IMR-90 (cell line): ENCODE measurements at regions not wholly inside any gene's neighbourhood (a gene's known extent, or its start where the extent isn't known, plus 50 kb on each side); places are given as distances from the start of the nearest gene placed in this dataset.

Experiments used
- ATAC-seq: fragments of 200-7000 bp; cut with Tn5 transposase; 2 replicates; pipeline ENCODE4 v1.9.1; 2020; ENCODE audit warnings: low read depth, mild to moderate bottlenecking, moderate library complexity
- BruUV-seq: library from RNA; stranded (reverse); fragments of 400-500 nt; replicated peaks from 2 replicates; lab custom pipeline; 2021; lab: Mats Ljungman, UMichigan
- CTCF ChIA-PET: fragments of 300-600 bp; formaldehyde crosslinking; extraction: SDS; loops from one replicate; lab custom pipeline; 2021; ENCODE audit warnings: antibody characterized with exemption; lab: Yijun Ruan, JAX
- POLR2A ChIA-PET: fragments of 300-600 bp; sonication (Branson Sonifier 250); formaldehyde crosslinking; loops from one replicate; lab custom pipeline; 2022; ENCODE audit warnings: antibody characterized with exemption; ENCODE audit not compliant: unreplicated experiment; lab: Charles Lee
- DNase-seq: peaks from one replicate; pipeline ENCODE4 v3.0.0; 2013
- H2AFZ ChIP-seq: replicated peaks from 2 replicates; pipeline ENCODE3; 2013; ENCODE audit warnings: low read length, mild to moderate bottlenecking; ENCODE audit not compliant: poor library complexity
- H2AK5ac ChIP-seq: 2 replicates; pipeline ENCODE4 v1.6.1; 2013; ENCODE audit warnings: low read depth, low read length, inconsistent platforms
- H2AK9ac ChIP-seq: replicated peaks from 2 replicates; pipeline ENCODE3; 2013; ENCODE audit warnings: mild to moderate bottlenecking, low read depth, low read length, moderate library complexity; ENCODE audit not compliant: poor library complexity
- H2BK120ac ChIP-seq: 2 replicates; pipeline ENCODE4 v1.6.1; 2013; ENCODE audit warnings: low read depth, low read length, inconsistent platforms
- H2BK15ac ChIP-seq: 3 replicates; pipeline ENCODE4 v1.6.1; 2013; ENCODE audit warnings: low read depth, low read length, inconsistent platforms
- H2BK20ac ChIP-seq: 2 replicates; pipeline ENCODE4 v1.6.1; 2013; ENCODE audit warnings: low read depth, mild to moderate bottlenecking, inconsistent platforms, low read length, moderate library complexity
- H2BK5ac ChIP-seq: 2 replicates; pipeline ENCODE4 v1.6.1; 2013; ENCODE audit warnings: mild to moderate bottlenecking, low read depth, low read length, inconsistent platforms; ENCODE audit not compliant: poor library complexity, severe bottlenecking
- H3K14ac ChIP-seq: replicated peaks from 2 replicates; pipeline ENCODE4 v1.6.1; 2013; ENCODE audit warnings: low read depth, low read length, inconsistent platforms
- H3K18ac ChIP-seq: 2 replicates; pipeline ENCODE4 v1.6.1; 2013; ENCODE audit warnings: low read depth, low read length, control low read depth
- H3K23ac ChIP-seq: 2 replicates; pipeline ENCODE4 v1.6.1; 2013; ENCODE audit warnings: low read depth, low read length, inconsistent platforms
- H3K27ac ChIP-seq: 2 replicates; pipeline ENCODE4 v1.5.1; 2013; ENCODE audit warnings: mild to moderate bottlenecking, control low read depth, low read length; ENCODE audit not compliant: insufficient read depth
- H3K27me3 ChIP-seq: 2 replicates; pipeline ENCODE4 v1.6.1; 2013; ENCODE audit warnings: low read length; ENCODE audit not compliant: control insufficient read depth, insufficient read depth
- H3K36me3 ChIP-seq: 2 replicates; pipeline ENCODE4 v1.6.1; 2013; ENCODE audit warnings: low read length, mixed read lengths; ENCODE audit not compliant: control insufficient read depth, insufficient read depth
- H3K4ac ChIP-seq: 2 replicates; pipeline ENCODE4 v1.6.1; 2013; ENCODE audit warnings: low read depth, low read length, inconsistent platforms
- H3K4me1 ChIP-seq: 2 replicates; pipeline ENCODE4 v1.6.1; 2013; ENCODE audit warnings: low read length, mixed read lengths; ENCODE audit not compliant: control insufficient read depth, insufficient read depth
- H3K4me2 ChIP-seq: 2 replicates; pipeline ENCODE4 v1.6.1; 2013; ENCODE audit warnings: low read depth, mild to moderate bottlenecking, control low read depth, low read length, moderate library complexity
- H3K4me3 ChIP-seq: 2 replicates; pipeline ENCODE4 v1.5.1; 2013; ENCODE audit warnings: low read depth, mild to moderate bottlenecking, control low read depth, low read length, moderate library complexity; ENCODE audit not compliant: insufficient read depth
- H3K56ac ChIP-seq: 2 replicates; pipeline ENCODE4 v1.6.1; 2013; ENCODE audit warnings: low read length, inconsistent platforms; ENCODE audit not compliant: insufficient read depth; ENCODE audit errors: extremely low read depth
- H3K79me1 ChIP-seq, 2 experiments: 2 replicates each; pipeline ENCODE4 v1.6.1; 2013; ENCODE audit warnings: low read length in 2 of 2, inconsistent platforms in 1 of 2, low read depth in 1 of 2
- H3K9ac ChIP-seq: 2 replicates; pipeline ENCODE4 v1.6.1; 2013; ENCODE audit warnings: low read depth, low read length, control low read depth
- H3K9me1 ChIP-seq: 2 replicates; pipeline ENCODE4 v1.6.1; 2013; ENCODE audit warnings: low read length, inconsistent platforms; ENCODE audit not compliant: insufficient read depth
- H3K9me3 ChIP-seq: 2 replicates; pipeline ENCODE4 v1.6.1; 2013; ENCODE audit warnings: low read length; ENCODE audit not compliant: control insufficient read depth, insufficient read depth
- H4K20me1 ChIP-seq: 2 replicates; pipeline ENCODE4 v1.6.1; 2013; ENCODE audit warnings: low read length, inconsistent platforms; ENCODE audit not compliant: insufficient read depth
- H4K5ac ChIP-seq: 2 replicates; pipeline ENCODE4 v1.6.1; 2013; ENCODE audit warnings: mild to moderate bottlenecking, low read depth, low read length, control low read depth
- H4K8ac ChIP-seq, 2 experiments: 2 replicates each; pipeline ENCODE4 v1.6.1; 2013; ENCODE audit warnings: low read depth in 2 of 2, low read length in 2 of 2, control low read depth in 1 of 2, inconsistent platforms in 1 of 2
- H4K91ac ChIP-seq: 2 replicates; pipeline ENCODE4 v1.6.1; 2013; ENCODE audit warnings: low read depth, low read length, inconsistent platforms; ENCODE audit not compliant: insufficient read depth
- BHLHE40 ChIP-seq: fragments of 150-350 bp; IDR thresholded peaks from 2 replicates; pipeline ENCODE4 v1.6.1; 2016; ENCODE audit warnings: mild to moderate bottlenecking, low read depth, low read length
- CEBPB ChIP-seq: IDR thresholded peaks from 2 replicates; pipeline ENCODE4 v1.6.1; 2012; ENCODE audit warnings: low read depth, low read length, improper control_type of control experiment
- FOS ChIP-seq: fragments of 150-350 bp; IDR thresholded peaks from 2 replicates; pipeline ENCODE4 v1.6.1; 2016; ENCODE audit warnings: low read depth, low read length
- MAZ ChIP-seq: IDR thresholded peaks from 2 replicates; pipeline ENCODE4 v1.6.1; 2012; ENCODE audit warnings: low read depth, mild to moderate bottlenecking, low read length, improper control_type of control experiment, moderate library complexity, borderline replicate concordance
- MXI1 ChIP-seq: IDR thresholded peaks from 2 replicates; pipeline ENCODE4 v1.6.1; 2012; ENCODE audit warnings: low read depth, mild to moderate bottlenecking, low read length, moderate library complexity, borderline replicate concordance
- POLR2A ChIP-seq: IDR thresholded peaks from 2 replicates; pipeline ENCODE4 v1.6.1; 2012; ENCODE audit warnings: mild to moderate bottlenecking, low read depth, low read length
- RAD21 ChIP-seq: IDR thresholded peaks from 2 replicates; pipeline ENCODE4 v1.6.1; 2012; ENCODE audit warnings: low read length, improper control_type of control experiment
- RCOR1 ChIP-seq: IDR thresholded peaks from 2 replicates; pipeline ENCODE4 v1.6.1; 2012; ENCODE audit warnings: mild to moderate bottlenecking, low read length, improper control_type of control experiment; ENCODE audit not compliant: insufficient replicate concordance
- RFX5 ChIP-seq: IDR thresholded peaks from 2 replicates; pipeline ENCODE4 v1.8.0; 2012; ENCODE audit warnings: low read depth, mild to moderate bottlenecking, low read length, moderate library complexity
- SMC3 ChIP-seq: fragments of 150-350 bp; IDR thresholded peaks from 2 replicates; pipeline ENCODE4 v1.6.1; 2016; ENCODE audit warnings: low read depth, mild to moderate bottlenecking, antibody characterized with exemption, low read length, moderate library complexity
- WGBS, 2 experiments: methylation state at CpG; one replicate each; pipeline versions ENCODE4 v1.1.5 to v1.1.7; 2013; ENCODE audit warnings: missing lambda C conversion rate in 2 of 2; ENCODE audit not compliant: insufficient read length in 1 of 2; ENCODE audit errors: extremely low coverage in 2 of 2; 5-methylcytosine and 5-hydroxymethylcytosine counted together
- dilution Hi-C: fragments of 300-500 bp; cut with HindIII; formaldehyde crosslinking; loops from one replicate; pipeline ENCODE4 v1.14.3; 2018; ENCODE audit warnings: low sequenced_read_pairs; ENCODE audit not compliant: unreplicated experiment
- in situ Hi-C: fragments of 300-500 bp; cut with MboI; formaldehyde crosslinking; loops from 3 replicates; pipeline ENCODE4 v1.14.3; 2019; ENCODE audit warnings: low sequenced_read_pairs, inconsistent platforms, mixed read lengths
- intact Hi-C: fragments of 100-400 bp; cut with micrococcal nuclease; formaldehyde crosslinking; loops from 2 replicates; pipeline ENCODE4 v1.10.0; 2022
- TF ChIP-seq, protein P1 (sequence below): conservative IDR thresholded peaks from 2 replicates; pipeline ENCODE4 v1.5.1; 2012; ENCODE audit warnings: mild to moderate bottlenecking, low read depth, low read length, improper control_type of control experiment
- TF ChIP-seq, protein P2 (sequence below): fragments of 150-350 bp; IDR thresholded peaks from 2 replicates; pipeline ENCODE4 v1.6.1; 2017; ENCODE audit warnings: mild to moderate bottlenecking, antibody characterized with exemption, low read length, low read depth
- TF ChIP-seq, protein P3 (sequence below): fragments of 150-350 bp; IDR thresholded peaks from 2 replicates; pipeline ENCODE4 v1.6.1; 2016; ENCODE audit warnings: low read depth, mild to moderate bottlenecking, low read length, moderate library complexity, borderline replicate concordance

DNA sequence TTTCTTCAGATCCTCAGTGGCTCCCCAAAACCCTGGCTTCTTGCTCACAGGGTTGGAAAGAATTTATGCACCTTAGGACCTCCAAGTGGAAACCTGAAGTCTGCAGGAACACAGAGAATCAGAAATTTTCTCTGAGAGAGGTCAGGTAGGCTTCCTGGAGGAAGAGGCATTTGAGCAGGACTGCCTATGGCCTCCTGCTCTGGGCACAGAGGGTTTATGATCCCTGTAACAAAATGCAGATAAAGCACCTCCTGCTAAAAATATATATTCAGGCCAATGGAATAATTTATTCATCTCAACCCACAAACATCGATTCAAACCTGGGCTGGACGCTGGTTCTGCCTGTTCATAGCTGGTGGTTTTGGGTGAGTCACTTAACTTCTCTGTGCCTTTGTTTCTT lies 68.1 kb upstream of the FGF3 start:
- ATAC-seq (no peak), DNase-seq (no peak)
- Histone ChIP-seq H3K27me3 (peaks cover 35% of the 10 kb centered on the region), H3K4me2 (no peak overlapping the region), H3K36me3 (no peaks in the 10 kb centered on the region), H4K91ac (no peak overlapping the region), H3K18ac (no peak overlapping the region), H2AK9ac (no peak overlapping the region), H2AFZ (no peak overlapping the region), H3K27ac (no peak overlapping the region), H4K20me1 (no peaks in the 10 kb centered on the region), H2BK120ac (no peak overlapping the region), H3K4me1 (peaks cover 7% of the 10 kb centered on the region; the same call in 1 of the 2 replicates), H3K56ac (no peak overlapping the region), H3K4me3 (no peak overlapping the region), H2BK15ac (no peak overlapping the region), H3K14ac (no peak overlapping the region), H3K9ac (no peak overlapping the region), H2BK5ac (no peak overlapping the region), H3K23ac (no peak overlapping the region), H3K9me3 (no peaks in the 10 kb centered on the region), H2AK5ac (no peak overlapping the region), H4K8ac (no peak overlapping the region), H3K4ac (no peak overlapping the region), H3K9me1 (peaks cover 3% of the 10 kb centered on the region; the same call in 1 of the 2 replicates), H4K5ac (no peak overlapping the region), H3K79me1 (no peaks in the 10 kb centered on the region), H2BK20ac (no peak overlapping the region)
- intact Hi-C loops, result loop anchor here (5.0 kb wide), 1 partner anchor 185 kb away; the partner anchor contains the start of gene FGF19
- WGBS, 2 experiments, result no CpG with 5 or more reads among the region's 2 CpGs
- BruUV-seq, result no TSS peak
- in situ Hi-C loops, result no loop called here
- ChIA-PET CTCF (no interaction called here), POLR2A (no interaction called here)
- TF ChIP-seq FOS, result no peak
- TF ChIP-seq RAD21, result no peak
- TF ChIP-seq SMC3, result no peak
- TF ChIP-seq, protein P1, sequence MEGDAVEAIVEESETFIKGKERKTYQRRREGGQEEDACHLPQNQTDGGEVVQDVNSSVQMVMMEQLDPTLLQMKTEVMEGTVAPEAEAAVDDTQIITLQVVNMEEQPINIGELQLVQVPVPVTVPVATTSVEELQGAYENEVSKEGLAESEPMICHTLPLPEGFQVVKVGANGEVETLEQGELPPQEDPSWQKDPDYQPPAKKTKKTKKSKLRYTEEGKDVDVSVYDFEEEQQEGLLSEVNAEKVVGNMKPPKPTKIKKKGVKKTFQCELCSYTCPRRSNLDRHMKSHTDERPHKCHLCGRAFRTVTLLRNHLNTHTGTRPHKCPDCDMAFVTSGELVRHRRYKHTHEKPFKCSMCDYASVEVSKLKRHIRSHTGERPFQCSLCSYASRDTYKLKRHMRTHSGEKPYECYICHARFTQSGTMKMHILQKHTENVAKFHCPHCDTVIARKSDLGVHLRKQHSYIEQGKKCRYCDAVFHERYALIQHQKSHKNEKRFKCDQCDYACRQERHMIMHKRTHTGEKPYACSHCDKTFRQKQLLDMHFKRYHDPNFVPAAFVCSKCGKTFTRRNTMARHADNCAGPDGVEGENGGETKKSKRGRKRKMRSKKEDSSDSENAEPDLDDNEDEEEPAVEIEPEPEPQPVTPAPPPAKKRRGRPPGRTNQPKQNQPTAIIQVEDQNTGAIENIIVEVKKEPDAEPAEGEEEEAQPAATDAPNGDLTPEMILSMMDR, result no peak
- TF ChIP-seq, protein P2, sequence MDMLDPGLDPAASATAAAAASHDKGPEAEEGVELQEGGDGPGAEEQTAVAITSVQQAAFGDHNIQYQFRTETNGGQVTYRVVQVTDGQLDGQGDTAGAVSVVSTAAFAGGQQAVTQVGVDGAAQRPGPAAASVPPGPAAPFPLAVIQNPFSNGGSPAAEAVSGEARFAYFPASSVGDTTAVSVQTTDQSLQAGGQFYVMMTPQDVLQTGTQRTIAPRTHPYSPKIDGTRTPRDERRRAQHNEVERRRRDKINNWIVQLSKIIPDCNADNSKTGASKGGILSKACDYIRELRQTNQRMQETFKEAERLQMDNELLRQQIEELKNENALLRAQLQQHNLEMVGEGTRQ, result no peak
- no peak for TF ChIP-seq POLR2A
- no peak for TF ChIP-seq MAZ
- no peak for TF ChIP-seq RCOR1
- TF ChIP-seq MXI1, result no peak
- TF ChIP-seq CEBPB, result no peak
- TF ChIP-seq, protein P3, sequence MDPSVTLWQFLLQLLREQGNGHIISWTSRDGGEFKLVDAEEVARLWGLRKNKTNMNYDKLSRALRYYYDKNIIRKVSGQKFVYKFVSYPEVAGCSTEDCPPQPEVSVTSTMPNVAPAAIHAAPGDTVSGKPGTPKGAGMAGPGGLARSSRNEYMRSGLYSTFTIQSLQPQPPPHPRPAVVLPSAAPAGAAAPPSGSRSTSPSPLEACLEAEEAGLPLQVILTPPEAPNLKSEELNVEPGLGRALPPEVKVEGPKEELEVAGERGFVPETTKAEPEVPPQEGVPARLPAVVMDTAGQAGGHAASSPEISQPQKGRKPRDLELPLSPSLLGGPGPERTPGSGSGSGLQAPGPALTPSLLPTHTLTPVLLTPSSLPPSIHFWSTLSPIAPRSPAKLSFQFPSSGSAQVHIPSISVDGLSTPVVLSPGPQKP, result no peak
- no peak for TF ChIP-seq BHLHE40
- no peak for TF ChIP-seq RFX5
- dilution Hi-C loops, result no loop called here
